NOMO-1 treated with DMSO at 0.1 percent for 48 hours (cell line): ENCODE measurements at regions not wholly inside any gene's neighbourhood (a gene's known extent, or its start where the extent isn't known, plus 50 kb on each side); places are given as distances from the start of the nearest gene placed in this dataset.

Source experiments
- DNase-seq: peaks from one replicate; lab custom pipeline; 2025; ENCODE audit not compliant: unreplicated experiment; lab: John Stamatoyannopoulos, UW

GRCh38 chr14:56870336-56870735, 60.1 kb upstream of the OTX2 start:
- DNase-seq = no peak

- no peak for DNase-seq
These were observed 58.4 kb upstream of the OTX2 start for GRCh38 chr14:56868660-56869059.

GRCh38 chr14:56862836-56863235, 52.6 kb upstream of the OTX2 start:
- DNase-seq = no peak

- no peak for DNase-seq
These were observed 50.2 kb upstream of the OTX2 start for GRCh38 chr14:56860441-56860840.
